RWPE1 (cell line): ENCODE measurements at regions not wholly inside any gene's neighbourhood (a gene's known extent, or its start where the extent isn't known, plus 50 kb on each side); places are given as distances from the start of the nearest gene placed in this dataset.

ENCODE experiments used
- CTCF ChIA-PET: fragments of 350-600 bp; sonication (Branson Sonifier 250); formaldehyde crosslinking; extraction: SDS; loops from one replicate; lab custom pipeline; 2021; lab: Yijun Ruan, JAX
- POLR2A ChIA-PET: fragments of 400-600 bp; formaldehyde crosslinking; extraction: SDS; loops from one replicate; lab custom pipeline; 2020; ENCODE audit warnings: antibody characterized with exemption; ENCODE audit not compliant: low non-redundant PET; lab: Yijun Ruan, JAX
- DNase-seq: peaks from one replicate; pipeline ENCODE4 v3.0.0; 2012; ENCODE audit warnings: low spot score
- H3K27ac ChIP-seq: fragments of 450-650 bp; 2 replicates; pipeline ENCODE4 v1.5.1; 2017
- TF ChIP-seq, protein P1 (sequence below): fragments of 450-650 bp; conservative IDR thresholded peaks from 2 replicates; pipeline ENCODE4 v1.5.1; 2017; ENCODE audit warnings: low read depth, mild to moderate bottlenecking

DNA sequence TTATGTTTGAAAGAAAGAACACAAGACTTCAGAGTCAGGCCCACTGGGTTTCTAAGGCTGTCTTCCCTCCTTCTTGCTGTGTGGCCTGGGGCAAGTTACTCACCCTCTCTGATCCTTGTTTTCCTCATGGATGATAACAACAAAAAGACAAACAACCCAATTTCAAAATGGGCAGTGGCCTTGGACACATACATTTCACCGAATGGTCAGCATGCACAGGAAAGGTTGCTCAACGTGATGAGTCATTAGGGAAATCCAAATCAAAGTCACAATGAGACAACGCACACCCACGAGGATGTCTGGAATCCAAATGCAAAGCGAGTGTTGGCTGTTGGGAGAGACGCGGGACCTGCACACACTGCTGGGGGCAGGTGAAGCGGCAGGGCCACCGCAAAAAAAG, 50.8 kb upstream of the PPP2R2C start:
- no peak overlapping the region for H3K27ac ChIP-seq
- ChIA-PET CTCF (interaction anchor here (0.6 kb wide), 1 partner anchor 174 kb away, joined by 3 read pairs; no protein-coding TSS in a partner anchor), POLR2A (no interaction called here)
- TF ChIP-seq, protein P1, sequence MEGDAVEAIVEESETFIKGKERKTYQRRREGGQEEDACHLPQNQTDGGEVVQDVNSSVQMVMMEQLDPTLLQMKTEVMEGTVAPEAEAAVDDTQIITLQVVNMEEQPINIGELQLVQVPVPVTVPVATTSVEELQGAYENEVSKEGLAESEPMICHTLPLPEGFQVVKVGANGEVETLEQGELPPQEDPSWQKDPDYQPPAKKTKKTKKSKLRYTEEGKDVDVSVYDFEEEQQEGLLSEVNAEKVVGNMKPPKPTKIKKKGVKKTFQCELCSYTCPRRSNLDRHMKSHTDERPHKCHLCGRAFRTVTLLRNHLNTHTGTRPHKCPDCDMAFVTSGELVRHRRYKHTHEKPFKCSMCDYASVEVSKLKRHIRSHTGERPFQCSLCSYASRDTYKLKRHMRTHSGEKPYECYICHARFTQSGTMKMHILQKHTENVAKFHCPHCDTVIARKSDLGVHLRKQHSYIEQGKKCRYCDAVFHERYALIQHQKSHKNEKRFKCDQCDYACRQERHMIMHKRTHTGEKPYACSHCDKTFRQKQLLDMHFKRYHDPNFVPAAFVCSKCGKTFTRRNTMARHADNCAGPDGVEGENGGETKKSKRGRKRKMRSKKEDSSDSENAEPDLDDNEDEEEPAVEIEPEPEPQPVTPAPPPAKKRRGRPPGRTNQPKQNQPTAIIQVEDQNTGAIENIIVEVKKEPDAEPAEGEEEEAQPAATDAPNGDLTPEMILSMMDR = no peak
- no peak for DNase-seq

DNA sequence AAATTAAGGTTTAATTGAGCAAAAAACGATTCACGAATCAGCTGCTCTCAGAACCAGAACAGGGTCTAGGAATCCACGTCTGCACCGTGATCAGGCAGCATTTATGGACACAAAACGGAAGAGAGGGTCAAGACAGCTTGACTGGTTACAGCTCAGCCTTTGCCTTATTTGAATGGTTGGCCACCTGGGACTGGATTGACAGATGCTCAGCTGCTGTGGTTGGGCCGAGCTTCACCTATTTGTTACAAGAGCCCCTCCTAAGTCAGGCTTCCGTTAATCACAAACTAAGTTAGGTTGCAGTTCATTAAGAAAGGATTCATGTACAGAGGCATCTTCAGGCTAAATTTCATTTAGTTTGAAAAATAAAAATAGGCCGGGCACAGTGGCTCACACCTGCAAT, 50.6 kb upstream of the MAN2B2 start:
- TF ChIP-seq, protein P1 = no peak
- CTCF ChIA-PET = no interaction called here
- DNase-seq = no peak

More for the DNA sequence above, 50.6 kb upstream of the MAN2B2 start:
- no peak overlapping the region for H3K27ac ChIP-seq
- POLR2A ChIA-PET = no interaction called here
